ENCODE measurements at regions not wholly inside any gene's neighbourhood (a gene's known extent, or its start where the extent isn't known, plus 50 kb on each side); places are given as distances from the start of the nearest gene placed in this dataset.
A peak's percentile ranks its signal among the peaks of the same experiment; 100 is the strongest.
"Not testable (repeated sequence)": the region's sequence is repeated elsewhere in the genome, so short reads cannot be mapped to it uniquely, and the experiment has no call there.

DNA sequence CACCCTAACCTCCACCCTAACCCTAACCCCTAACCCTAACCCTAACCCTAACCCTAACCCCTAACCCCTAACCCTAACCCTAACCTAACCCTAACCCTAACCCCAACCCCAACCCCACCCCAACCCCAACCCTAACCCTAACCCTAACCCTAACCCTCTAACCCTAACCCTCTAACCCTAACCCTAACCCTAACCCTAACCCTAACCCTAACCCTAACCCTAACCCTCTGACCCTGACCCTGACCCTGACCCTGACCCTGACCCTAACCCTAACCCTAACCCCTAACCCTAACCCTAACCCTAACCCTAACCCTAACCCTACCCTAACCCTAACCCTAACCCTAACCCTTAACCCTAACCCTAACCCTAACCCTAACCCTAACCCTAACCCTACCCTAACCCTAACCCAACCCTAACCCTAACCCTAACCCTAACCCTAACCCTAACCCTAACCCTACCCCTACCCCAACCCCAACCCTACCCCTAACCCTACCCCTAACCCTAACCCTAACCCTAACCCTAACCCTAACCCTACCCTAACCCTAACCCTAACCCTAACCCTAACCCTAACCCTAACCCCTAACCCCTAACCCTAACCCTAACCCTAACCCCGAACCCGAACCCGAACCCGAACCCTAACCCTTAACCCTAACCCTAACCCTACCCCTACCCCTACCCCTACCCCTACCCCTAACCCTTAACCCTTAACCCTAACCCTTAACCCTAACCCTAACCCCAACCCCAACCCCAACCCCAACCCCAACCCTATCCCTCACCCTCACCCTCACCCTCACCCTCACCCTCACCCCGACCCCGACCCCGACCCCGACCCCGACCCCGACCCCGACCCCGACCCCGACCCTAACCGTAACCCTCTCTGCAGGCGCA lies 186.2 kb upstream of the CHL1 start:
- peak; percentile 16 for DNase-seq

DNA sequence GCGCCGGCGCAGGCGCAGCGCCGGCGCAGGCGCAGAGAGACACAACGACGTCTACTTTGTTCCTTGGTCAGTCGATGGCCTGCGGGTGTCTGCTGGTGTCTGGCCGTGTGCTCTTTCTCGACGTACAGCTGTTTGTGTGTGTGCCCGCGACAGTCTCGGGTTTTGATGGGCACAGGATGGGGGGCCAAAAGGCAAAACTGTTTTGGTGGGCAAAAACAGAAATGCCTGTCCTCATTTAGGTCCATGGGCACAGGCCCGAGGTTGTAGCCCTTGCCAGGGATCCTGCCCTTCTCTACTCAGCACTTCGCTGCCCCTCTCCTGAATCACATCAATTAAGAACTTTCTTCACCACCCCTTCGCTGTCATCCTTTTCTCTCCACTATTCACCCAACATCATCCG lies 184.8 kb upstream of the CHL1 start:
- DNase-seq, result no peak

DNA sequence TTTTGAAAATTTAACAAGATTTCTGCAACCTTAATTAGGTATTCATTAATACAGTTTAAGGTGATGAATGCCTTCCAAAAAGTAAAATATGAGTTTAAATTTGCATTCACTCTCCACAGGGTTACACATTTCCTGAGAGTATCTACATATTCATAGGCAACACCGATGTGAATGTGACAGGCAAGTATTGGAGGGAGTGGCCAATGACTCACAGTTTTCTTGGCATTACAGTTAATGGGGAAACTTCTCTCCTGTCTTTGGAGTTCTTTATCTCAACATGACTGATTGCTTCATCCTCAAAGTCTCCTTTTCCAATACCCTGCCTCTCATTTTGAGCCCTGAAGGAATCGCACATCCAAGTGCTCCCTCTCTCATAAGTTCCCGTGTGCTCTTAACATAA lies 181.9 kb upstream of the CHL1 start:
- no peak for DNase-seq

DNA sequence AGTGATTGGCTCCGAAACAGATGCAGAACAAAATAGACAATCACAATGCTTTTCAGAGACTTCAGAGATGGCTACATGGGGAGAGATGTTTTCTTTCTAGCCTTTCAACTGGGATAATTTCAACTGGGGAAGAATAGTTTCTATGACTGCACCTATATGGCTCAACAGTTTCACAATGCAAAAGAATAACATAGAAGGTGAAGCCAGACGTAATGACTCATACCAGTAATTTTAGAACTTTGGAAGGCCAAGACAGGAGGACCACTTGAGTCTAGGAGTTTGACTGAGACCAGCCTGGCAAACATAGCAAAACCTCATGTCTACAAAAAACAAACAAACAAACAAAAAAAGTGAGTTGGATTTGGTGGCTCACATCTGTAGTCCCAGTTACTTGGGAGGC lies 180.2 kb upstream of the CHL1 start:
- DNase-seq, result no peak

DNA sequence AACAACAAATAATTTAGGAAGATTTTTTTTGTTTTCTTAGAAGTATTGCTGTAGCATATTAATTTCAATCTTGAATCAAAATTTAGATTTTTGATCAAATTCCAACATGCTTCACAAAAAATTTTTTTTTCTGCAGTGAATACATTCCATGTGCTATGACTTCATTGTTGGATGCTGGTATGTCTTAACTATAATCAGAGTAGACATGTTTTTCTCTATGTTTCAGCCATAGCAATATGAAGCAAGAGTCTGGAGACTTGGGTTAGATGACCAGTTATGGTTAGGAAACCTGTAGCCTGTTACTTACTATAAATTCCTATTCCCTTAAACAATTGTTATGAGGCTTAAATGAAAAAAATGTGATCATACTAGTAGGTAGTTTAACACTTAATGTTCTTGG lies 176.1 kb upstream of the CHL1 start:
- DNase-seq, result no peak

DNA sequence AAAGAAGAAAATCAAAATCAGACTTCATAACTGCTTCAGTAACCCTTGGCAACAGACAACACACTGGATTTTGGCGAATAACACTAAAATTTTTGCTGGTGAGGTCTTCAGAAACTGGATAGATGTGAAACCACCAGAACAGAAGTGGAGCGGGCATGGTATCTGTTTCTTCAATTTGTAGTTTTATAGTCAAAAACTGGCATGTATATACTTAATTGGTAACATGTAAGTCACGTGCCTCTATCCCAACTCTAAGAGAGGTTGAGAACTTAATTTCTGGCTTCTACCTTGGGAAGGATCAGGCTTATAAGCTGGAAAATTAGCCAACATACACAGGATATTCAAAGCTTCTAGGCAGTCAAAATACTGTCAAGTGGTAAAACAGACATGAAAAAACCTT lies 172.6 kb upstream of the CHL1 start:
- DNase-seq, result no peak

DNA sequence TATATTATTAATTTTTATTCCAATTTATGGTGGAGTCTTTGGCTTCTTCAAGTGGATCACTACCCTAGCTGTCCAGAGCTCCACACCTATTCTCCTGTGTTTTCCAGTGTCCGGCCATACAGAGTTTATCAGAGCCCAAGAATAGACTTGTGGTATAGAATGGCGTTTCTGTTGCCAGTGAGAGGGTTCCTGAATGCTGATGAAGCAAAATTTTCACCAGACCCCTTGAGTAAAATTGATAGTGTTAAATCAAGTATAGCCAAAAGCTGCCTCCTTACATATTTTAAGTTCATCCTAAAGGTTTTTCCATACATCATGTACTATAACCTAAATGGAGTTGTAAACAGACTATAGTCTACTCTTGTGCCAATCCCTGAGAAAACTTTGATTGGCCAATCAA lies 171.5 kb upstream of the CHL1 start:
- no peak for DNase-seq

DNA sequence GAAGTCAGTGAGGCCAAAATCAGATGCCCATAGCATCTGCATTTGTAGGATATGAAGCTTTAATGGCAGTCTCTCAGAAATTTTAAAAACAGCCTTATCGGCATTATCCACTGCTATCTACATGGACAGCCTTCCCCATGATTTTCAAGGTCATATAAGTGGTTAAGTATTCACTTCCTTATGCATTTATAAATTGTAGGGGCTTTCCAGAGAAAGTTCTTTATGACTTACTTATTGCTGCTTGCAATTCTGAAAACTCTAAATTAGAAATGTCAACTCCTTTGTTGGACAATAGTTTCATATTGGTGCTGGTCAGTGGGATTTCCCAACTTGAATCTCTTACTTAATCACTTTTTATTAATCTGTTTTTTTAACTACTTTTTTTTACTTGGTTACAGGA lies 160.6 kb upstream of the CHL1 start:
- not testable (repeated sequence) for DNase-seq

DNA sequence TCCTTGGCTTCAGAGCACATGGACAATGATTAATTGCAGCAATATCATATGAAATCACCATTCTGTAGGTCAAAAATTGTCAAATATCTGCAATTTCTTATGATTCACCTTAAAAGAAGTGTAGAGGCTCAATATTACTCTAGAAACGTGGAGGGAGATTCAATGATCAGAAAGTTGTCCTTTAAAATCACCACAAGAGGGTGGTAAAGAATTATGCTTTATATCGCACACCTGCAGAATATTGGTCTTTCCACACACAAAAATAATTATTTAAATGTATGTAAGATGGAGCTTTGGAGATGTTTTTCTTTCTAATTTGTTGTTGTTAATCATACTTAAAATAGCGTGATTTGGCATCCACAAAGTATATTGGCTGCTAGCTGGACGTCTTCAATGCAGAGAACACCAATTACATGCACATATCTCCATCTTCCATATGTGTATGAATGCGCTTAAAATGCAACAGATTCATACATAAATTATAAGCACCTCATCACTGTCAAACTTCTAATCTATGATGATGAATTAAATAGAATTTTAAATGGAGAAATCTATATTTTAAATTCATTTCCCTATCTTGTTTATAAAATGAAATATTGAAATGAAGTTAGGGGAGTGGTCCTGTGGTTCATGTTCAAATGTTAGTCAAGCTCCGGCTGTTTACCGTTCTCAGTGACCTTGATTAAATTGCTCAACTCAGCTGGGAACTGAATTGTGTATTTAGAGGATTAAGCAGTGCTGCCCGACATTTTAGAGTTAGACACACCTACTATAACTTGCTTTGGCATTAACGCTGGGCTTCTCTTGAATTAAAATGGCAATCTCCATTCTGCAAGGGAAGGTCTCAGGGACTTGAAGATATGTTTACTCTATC lies 153.5 kb upstream of the CHL1 start:
- DNase-seq, result not testable (repeated sequence)

DNA sequence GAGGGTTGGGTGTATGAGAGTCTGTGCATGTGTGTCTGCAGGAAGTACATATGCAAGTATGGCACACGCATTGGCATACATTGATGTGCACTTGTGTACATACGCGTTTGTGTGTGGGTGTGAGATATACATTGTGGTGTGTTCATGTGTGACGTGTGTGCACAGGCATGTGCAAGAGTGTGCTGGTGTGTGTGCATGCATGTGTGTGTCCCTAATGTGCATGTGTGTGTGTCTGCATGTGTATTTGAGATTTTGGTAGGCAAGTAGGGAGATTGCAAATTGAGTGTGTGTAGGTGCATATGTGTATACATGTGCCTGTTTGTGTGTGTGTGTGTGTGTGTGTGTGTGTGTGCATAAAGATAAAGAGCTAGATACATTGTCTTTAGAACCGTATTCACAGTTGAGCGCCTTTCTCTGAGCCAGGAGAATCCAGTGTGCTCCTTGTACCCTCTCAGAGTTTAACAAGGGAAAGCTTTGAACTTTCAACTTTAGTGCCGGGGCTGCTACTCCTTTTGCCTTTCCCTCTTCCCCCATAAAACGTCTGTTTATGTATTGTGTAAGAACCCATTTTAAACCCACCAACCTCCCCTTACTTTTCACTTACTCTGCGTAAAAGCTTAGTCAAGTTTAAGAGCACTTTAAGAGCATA lies 152.4 kb upstream of the CHL1 start:
- no peak for DNase-seq

DNA sequence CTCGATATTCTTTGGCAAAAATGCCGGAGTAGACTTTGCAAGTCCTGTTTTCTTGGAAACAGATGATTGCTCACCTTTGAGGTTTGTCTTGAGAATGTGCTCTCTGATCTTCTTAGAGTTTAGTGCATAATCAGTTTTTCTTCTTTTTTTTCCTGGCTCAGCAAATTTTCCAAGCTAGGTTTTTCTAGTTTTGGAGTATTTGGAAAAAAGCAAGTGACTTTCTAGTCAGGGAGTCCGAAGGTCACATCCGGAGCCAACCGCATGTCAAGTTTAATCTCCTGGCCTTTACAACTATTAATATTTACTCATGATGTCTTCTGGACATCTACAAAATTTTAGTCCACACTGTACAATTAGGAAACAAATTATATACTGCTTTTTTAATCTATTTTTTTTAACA lies 151.6 kb upstream of the CHL1 start:
- DNase-seq, result not testable (repeated sequence)

DNA sequence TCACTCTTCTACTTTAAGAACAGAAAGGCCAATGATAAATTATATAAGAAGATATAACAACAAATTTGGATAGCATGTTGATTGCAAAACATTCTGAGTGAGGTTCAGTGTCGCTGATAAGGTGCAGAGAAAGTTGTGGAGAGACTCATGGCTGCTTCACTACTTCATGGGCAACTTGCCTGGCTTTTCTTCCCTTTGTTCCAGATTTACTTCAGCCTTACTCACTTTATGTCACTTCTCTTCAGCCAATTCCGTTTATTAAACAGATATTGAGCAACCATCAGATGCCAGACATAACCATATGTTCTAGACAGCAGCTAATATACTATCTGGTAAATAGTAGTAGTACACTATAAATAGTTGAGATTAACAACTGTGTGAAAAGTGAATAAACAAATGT lies 150.0 kb upstream of the CHL1 start:
- DNase-seq, result no peak

DNA sequence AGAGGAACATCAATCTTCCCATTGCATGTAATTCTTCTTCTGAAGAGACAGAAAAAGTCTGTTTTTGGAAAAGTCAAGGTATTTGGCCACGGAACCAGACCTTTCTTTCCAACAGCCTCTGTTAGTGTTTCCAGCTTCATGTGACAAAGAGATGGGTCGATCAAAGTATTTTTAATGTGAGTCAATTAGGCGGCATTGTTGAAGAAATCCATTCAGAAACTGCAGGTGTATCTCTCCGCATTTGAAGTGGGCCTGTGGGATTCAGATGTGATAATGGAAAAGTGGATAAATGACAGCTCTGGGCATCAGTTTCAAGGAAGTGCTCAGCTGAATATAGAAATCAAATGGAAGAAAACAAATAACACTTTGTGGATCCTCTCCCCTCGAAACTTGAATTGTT lies 143.1 kb upstream of the CHL1 start:
- not testable (repeated sequence) for DNase-seq

DNA sequence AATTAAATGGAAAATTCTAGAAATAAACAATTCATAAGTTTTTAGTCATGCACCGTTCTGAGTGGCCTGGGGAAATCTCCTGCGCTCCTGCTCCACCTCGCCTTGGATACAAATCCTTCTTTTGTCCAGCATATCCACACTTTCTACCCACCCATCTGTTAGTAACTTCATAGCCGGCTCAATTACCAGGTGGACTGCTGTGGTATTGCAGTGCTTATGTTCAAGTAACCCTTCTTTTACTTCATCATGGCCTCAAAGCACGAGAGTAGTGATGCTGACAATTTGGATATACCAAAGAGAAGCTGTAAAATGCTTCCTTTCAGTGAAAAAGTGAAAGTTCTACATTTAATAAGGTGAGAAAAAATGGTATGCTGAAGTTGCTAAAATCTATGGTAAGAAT lies 142.3 kb upstream of the CHL1 start:
- no peak for DNase-seq

DNA sequence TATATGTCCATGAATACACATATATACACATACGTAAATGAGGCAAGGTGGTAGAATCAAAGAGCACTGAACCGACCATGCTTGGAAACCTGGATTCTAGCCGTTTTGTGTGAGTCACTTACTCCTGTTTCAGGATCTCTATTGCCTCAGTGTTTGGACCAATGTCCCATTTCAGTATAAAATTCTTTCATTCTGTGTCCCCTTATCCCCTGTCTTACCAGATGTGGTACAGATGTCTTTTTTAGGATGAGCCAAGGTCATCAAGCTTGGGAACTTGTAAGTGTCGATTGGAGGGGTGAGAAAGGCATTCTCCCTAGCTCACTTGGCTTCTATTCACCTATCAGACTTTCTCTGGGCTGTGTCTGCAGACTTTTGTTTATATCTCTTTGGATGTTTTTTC lies 139.9 kb upstream of the CHL1 start:
- no peak for DNase-seq

DNA sequence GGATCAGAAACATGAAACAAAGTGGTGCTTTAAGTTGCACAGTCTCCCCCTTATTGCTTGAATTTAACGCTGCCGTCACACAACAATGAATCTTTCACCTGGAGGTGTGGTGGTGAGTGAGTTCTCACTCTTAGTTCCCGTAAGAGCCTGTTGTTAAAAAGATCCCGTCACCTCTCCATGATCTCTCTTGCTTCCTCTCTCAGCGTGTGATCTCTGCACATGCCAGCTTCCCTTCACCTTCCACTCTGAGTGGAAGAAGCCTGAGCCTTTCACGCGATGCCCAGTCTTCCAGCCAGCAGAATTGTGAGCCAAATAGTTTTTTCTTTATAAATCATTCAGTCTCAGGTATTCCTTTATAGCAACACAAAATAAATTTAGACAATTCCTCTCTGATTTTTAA lies 136.7 kb upstream of the CHL1 start:
- DNase-seq, result no peak

DNA sequence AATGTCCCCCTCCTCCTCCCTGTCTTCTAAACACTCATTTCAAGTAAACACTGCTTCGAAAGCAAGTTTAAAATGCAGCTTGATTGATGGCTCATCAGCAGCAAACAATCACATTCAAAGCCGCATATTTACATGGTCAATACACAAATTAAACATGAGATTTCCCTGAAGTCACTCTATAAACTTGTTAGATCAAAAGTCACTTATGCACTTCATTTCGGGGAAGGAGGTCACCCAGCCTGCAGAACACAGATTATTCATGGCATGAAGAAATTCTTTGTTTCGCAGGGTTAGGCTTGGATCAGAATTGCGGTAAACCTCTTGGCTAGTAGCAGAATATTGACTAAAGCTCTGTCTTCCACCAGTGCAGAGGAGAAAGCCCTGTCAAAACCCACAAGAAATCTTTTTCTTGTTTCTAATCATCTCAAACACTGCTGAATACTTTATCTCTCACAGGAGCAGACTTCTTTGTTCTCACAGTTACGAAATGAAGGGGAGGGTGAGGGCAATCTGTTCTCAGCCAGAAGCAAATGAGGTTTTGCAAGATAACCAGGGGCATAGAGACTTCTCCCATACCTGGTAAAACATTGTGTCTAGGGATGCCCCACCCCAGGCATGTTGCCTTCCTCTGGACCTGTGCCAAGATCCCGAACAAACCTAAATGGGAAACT lies 133.3 kb upstream of the CHL1 start:
- no peak for DNase-seq

DNA sequence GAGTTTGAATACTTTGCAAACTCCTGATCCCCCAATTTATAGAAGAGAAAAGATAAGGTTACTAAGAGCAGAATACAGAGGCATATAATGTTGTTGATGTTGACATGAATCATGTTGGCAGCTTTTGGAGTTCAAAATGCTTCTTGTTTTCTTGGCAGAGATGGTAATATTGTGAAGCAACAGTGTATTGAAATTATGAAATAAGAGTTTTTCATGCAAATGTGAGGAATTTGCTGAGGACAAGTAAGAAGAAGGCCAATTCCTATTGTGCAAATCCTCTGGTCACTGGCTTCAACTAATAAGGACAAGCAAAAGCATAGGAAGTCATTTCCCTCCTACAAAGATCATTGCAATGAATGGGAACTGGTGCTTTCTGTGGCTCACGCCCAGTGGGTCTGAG lies 126.9 kb upstream of the CHL1 start:
- DNase-seq, result no peak

DNA sequence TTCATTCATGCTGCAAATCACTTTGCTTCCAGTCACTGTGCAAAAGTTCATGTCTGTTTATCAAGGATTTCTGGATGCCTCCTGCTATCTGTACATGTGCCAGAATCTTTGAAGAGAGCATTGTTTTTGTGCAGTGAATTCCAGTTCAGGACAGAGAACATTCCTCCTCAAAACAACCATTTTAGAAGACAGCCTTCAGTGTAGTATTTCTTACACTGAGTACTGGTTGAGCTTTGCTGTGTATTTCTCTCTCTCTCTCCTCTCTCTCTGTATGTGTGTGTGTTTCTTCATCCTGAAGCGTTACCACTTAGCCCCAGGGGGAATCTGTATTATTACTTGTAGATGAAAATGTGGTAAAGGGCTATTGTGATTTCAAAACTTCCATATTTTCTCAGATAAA lies 123.8 kb upstream of the CHL1 start:
- no peak for DNase-seq

DNA sequence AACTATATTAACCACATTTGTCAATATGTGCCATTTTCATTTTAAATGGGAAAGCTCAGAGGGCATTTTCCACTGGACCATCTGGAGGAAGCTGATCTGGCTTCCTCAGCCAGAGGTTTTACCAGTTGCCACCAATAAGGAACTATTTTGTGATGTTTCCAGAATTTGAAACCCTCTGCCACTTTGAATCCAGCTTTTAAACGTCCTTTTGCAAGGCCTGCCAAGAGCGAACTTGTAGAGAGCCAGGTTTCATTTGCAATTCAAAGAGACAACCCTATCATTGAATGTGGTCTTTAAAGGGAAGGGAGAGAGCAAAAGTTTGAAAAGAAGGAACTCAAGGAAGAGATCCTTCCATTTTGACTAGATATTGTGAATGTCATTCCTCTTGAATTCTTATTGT lies 123.3 kb upstream of the CHL1 start:
- DNase-seq, result no peak

DNA sequence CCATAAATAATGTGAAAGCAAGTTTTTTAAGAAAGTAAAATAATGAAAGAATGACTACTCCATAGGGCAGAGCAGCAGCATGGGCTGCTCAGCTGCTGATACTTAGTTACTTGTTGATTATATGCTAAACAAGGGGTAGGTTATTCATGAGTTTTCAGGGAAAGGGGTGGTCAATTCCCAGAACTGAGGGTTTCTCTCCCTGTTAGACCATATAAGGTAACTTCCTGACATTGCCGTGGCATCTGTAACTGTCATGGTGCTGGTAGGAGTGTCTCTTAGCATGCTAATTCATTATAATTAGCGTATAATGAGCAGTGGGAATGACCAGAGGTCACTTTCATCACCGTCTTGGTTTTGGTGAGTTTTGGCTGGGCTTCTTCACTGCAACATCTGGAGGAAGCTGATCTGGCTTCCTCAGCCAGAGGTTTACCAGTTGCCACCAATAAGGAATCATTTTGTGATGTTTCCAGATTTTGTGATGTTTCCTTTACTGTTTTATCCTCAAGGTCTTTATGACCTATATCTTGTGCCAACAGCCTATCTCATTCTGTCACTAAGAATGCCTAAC lies 121.8 kb upstream of the CHL1 start:
- DNase-seq, result no peak

DNA sequence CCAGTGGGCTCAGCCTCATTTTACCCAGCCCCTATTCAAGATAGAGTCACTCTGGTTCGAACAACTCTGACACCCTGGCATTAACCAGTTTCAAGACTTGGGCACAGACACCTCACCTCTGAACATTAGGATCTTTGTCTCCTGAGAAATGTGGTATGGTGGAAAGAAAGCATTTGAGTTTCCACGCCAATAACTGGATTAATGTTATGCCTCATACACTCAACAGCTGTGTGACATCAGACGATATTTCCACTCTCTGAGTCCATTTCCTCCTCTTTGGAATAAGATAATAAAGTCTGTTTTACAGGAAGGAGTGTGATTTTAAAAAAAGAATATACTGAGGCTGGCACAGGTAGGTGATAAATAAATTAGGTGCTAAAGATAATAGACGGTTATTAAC lies 121.3 kb upstream of the CHL1 start:
- no peak for DNase-seq

DNA sequence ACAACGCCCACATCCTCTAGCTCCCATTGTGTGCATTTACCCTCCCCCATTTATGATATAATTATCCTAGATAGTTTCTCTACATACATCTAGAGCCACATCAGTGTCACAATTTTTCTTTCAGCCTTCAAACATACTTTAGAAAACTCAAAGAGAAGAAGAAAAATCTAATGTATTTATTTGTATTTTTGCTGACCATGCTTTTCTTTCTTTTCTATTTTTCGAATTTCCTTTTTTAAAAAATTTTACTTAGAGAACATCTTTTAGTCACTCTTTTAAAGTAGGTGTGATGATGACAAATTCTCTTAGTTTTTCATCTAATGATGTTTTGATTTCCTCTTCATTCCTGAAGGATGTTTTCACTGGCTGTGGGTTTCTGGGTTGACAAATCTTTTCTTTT lies 117.0 kb upstream of the CHL1 start:
- DNase-seq, result no peak
